Activated CD4-positive, alpha-beta T cell treated with anti-CD3 and anti-CD28 coated beads for 36 hours (primary cell): ENCODE measurements at regions not wholly inside any gene's neighbourhood (a gene's known extent, or its start where the extent isn't known, plus 50 kb on each side); places are given as distances from the start of the nearest gene placed in this dataset.

ENCODE experiments used
- ATAC-seq: fragments of 200-7000 bp; cut with Tn5 transposase; one replicate; pipeline ENCODE4 v1.10.0; 2021; ENCODE audit warnings: mild to moderate bottlenecking, moderate library complexity
- CTCF ChIA-PET: fragments of 350-600 bp; sonication (Branson Sonifier 250); formaldehyde crosslinking; loops from one replicate; lab custom pipeline; 2021; ENCODE audit warnings: antibody characterized with exemption; lab: Charles Lee
- POLR2A ChIA-PET: fragments of 350-600 bp; sonication (Branson Sonifier 250); formaldehyde crosslinking; loops from one replicate; lab custom pipeline; 2021; ENCODE audit warnings: antibody characterized with exemption, inconsistent platforms; lab: Charles Lee
- DNase-seq: peaks from one replicate; pipeline ENCODE4 v3.0.0-alpha.2; 2020
- H3K27ac Mint-ChIP-seq: one replicate; pipeline ENCODE4 v1.8.0; 2021; ENCODE audit warnings: mixed read lengths
- H3K27me3 Mint-ChIP-seq: one replicate; pipeline ENCODE4 v1.8.0; 2021; ENCODE audit warnings: mixed read lengths
- H3K36me3 Mint-ChIP-seq: one replicate; pipeline ENCODE4 v1.8.0; 2021; ENCODE audit warnings: low read depth, mixed read lengths
- H3K4me1 Mint-ChIP-seq: one replicate; pipeline ENCODE4 v1.8.0; 2021; ENCODE audit warnings: mixed read lengths
- H3K4me3 Mint-ChIP-seq: one replicate; pipeline ENCODE4 v1.8.0; 2021; ENCODE audit warnings: mild to moderate bottlenecking, moderate library complexity, mixed read lengths
- H3K9me3 Mint-ChIP-seq: one replicate; pipeline ENCODE4 v1.8.0; 2021; ENCODE audit warnings: low read depth, mixed read lengths
- intact Hi-C, 2 experiments: fragments of 100-400 bp; cut with DNase I in 1 of 2; cut with micrococcal nuclease in 1 of 2; formaldehyde crosslinking; loops; one replicate each; pipeline versions ENCODE4 v1.14.2 to v1.15.1; 2022 to 2024; cut with DNase I, micrococcal nuclease

DNA sequence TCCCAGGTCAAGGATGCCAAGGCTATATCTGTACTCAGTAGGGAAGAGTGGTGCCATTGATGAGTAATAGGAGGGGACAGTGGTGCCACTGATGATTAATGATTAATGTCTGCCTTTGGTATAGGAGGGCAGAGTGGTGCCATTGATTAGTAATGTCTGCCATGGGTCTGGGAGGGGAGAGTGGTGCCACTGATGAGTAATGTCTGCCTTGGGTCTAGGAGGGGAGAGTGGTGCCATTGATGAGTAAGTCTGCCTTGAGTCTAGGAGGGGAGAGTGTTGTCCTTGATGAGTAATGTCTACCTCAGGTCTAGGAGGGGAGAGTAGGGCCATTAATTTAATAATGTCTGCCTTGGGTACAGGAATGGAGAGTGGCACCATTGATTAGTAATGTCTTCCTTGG, 507.8 kb upstream of the EEF2KMT start:
- ChIA-PET CTCF (interaction anchor here (0.6 kb wide), 1 partner anchor 80 kb away, joined by 3 read pairs; no protein-coding TSS in a partner anchor), POLR2A (no interaction called here)
- ATAC-seq (no peak), DNase-seq (no peak)
- Mint-ChIP-seq H3K27ac (no peak overlapping the region), H3K4me3 (no peak overlapping the region), H3K27me3 (no peaks in the 10 kb centered on the region), H3K36me3 (no peaks in the 10 kb centered on the region), H3K4me1 (no peaks in the 10 kb centered on the region), H3K9me3 (peaks cover 4% of the 10 kb centered on the region)
- intact Hi-C loops = loop anchor here in 1 of 2 experiments (10.0 kb wide), 1 partner anchor 371 kb away; no protein-coding TSS in a partner anchor

DNA sequence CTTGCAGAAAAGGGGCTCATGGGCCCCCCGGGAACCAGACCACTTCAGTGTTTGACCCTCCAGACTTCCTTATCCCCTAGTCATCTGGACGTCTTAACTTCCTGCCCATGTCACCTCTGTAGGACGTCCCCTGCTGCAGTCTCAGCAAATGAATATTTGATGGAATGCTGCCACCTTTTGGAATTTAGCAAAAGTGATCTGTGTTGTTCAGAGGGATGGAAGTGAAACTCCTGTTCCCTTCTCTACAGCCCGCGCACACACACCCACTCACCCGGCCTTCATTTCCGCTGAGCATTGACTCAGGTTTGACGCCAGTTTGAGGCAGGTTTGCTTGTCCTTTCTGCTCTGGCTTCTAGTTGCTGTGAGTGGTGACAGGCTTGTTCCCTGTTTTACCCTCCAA, 507.2 kb upstream of the EEF2KMT start:
- ATAC-seq = peak; percentile 36
- H3K27ac Mint-ChIP-seq = no peak overlapping the region
- H3K4me3 Mint-ChIP-seq = no peak overlapping the region
- CTCF ChIA-PET = no interaction called here
- no peaks in the 10 kb centered on the region for H3K4me1 Mint-ChIP-seq
- intact Hi-C loops = loop anchor here in 1 of 2 experiments (10.0 kb wide), 1 partner anchor 370 kb away; no protein-coding TSS in a partner anchor
- no peaks in the 10 kb centered on the region for H3K36me3 Mint-ChIP-seq
- H3K27me3 Mint-ChIP-seq = no peaks in the 10 kb centered on the region
- H3K9me3 Mint-ChIP-seq = peaks cover 4% of the 10 kb centered on the region
- DNase-seq = peak; percentile 35
- POLR2A ChIA-PET = no interaction called here

DNA sequence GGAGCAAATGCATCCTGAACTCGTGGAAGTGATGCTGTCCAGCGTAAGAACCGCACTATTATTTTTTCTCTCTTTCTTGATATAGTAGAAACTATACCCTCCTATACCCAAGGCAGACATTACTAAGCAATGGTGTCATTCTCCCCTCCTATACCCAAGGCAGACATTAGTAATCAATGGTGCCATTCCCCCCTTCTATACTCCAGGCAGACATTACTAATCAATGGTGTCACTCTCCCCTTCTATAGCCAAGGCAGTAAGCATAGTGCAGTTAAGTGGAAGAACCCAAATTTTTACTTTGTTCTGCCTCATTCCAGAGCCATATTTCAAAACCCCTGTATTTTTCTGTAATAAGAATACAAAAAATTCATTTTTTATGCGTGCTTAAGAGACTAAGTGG, 506.2 kb upstream of the EEF2KMT start:
- H3K4me1 Mint-ChIP-seq = no peaks in the 10 kb centered on the region
- H3K9me3 Mint-ChIP-seq = peaks cover 4% of the 10 kb centered on the region
- no peaks in the 10 kb centered on the region for H3K36me3 Mint-ChIP-seq
- no peaks in the 10 kb centered on the region for H3K27me3 Mint-ChIP-seq
- POLR2A ChIA-PET = no interaction called here
- ATAC-seq (no peak), DNase-seq (no peak)
- no peak overlapping the region for H3K4me3 Mint-ChIP-seq
- H3K27ac Mint-ChIP-seq = no peak overlapping the region
- intact Hi-C loops = loop anchor here in 1 of 2 experiments (10.0 kb wide), 1 partner anchor 369 kb away; no protein-coding TSS in a partner anchor
- CTCF ChIA-PET = no interaction called here

DNA sequence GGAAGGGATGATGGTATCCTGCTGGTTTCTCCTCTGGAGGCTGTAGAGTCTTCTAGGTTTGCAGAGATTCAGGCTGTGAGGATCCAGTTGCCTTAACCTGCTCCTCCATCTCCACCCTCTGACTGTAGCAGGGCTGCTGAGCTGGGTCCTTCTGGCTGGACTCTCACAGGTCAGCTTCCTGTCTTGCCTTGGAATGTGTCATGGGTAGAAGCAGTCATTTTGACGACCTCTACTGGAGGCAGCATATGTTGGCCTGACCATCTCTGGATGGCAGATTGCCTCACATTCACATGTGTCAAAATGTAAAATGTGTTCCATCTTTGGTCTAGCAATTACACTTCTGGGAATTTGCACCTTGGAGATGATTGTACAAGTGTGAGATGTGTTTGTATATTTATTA, 504.4 kb upstream of the EEF2KMT start:
- peaks cover 4% of the 10 kb centered on the region for H3K9me3 Mint-ChIP-seq
- H3K36me3 Mint-ChIP-seq = no peaks in the 10 kb centered on the region
- DNase-seq (no peak), ATAC-seq (no peak)
- CTCF ChIA-PET = no interaction called here
- H3K27ac Mint-ChIP-seq = no peak overlapping the region
- H3K4me3 Mint-ChIP-seq = no peak overlapping the region
- H3K4me1 Mint-ChIP-seq = no peaks in the 10 kb centered on the region
- intact Hi-C loops = loop anchor here in 1 of 2 experiments (10.0 kb wide), 1 partner anchor 367 kb away; no protein-coding TSS in a partner anchor
- H3K27me3 Mint-ChIP-seq = no peaks in the 10 kb centered on the region
- POLR2A ChIA-PET = no interaction called here

DNA sequence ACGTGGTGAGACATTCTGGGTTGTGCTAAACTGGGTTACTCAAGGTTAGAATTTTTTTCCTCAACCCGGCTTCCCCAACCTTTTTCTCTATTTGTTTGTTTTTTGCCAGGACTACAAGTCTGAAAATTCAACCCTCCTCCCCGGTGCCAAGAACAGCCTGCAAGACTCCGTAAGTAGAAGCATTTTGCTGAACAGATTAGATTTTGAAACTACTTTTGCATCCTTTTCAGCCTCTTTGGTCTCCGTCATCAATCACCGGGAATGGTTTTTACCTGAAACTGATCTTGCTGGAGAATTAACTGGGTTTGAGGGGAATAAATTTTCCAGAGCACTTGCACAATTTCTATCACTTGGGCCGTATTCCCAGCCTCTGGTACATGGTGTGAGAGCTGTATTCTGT, 501.2 kb upstream of the EEF2KMT start:
- no peaks in the 10 kb centered on the region for H3K36me3 Mint-ChIP-seq
- H3K27me3 Mint-ChIP-seq = no peaks in the 10 kb centered on the region
- no peak overlapping the region for H3K4me3 Mint-ChIP-seq
- ATAC-seq = no peak
- intact Hi-C loops = no loop called here
- ChIA-PET CTCF (no interaction called here), POLR2A (no interaction called here)
- no peak overlapping the region for H3K27ac Mint-ChIP-seq
- DNase-seq = no peak
- H3K4me1 Mint-ChIP-seq = no peaks in the 10 kb centered on the region
- peaks cover 4% of the 10 kb centered on the region for H3K9me3 Mint-ChIP-seq

DNA sequence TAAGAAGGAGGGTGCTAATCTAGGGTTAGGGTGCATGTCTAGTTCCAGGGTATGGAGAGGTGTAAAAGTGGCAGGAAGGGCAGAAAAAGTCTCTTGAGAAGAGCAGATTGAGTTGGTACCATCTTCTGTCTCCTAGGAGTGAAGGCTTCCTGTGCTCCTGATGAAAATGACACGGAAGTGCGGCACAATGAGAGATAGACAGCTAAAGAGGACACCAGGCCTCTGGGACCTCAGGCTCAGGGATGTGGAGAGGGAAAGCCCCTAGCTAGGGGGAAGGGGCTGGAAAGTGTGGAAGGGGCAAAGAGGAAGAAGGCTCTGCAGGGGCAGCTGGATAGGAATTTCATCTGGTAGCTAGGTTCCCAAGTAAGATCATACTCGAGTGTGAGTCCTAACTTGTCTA, 498.3 kb upstream of the EEF2KMT start:
- ATAC-seq = no peak
- POLR2A ChIA-PET = no interaction called here
- Mint-ChIP-seq H3K9me3 (peaks cover 4% of the 10 kb centered on the region), H3K27me3 (no peaks in the 10 kb centered on the region), H3K36me3 (no peaks in the 10 kb centered on the region), H3K4me1 (no peaks in the 10 kb centered on the region), H3K4me3 (no peak overlapping the region), H3K27ac (no peak overlapping the region)
- CTCF ChIA-PET = no interaction called here
- DNase-seq = no peak
- intact Hi-C loops = no loop called here

DNA sequence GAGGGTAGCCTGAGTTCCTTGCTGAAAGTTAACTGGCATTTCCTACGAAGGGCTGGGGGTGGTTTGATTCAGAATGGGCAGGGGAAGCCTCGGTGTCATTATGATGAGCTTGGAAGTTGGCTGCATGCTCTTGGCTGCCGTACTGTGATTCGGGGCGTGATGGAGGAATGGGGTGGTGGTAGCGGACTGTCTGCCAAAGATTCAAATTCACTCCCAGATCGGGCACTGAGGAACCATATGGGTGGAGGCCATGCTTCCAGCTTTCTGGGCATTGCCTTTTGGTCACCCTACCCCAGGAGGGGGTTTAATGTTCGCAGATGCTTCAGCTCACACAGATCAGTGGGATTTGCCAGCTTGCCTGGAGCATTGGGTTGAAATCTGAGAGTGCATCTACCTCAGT, 492.8 kb upstream of the EEF2KMT start:
- no peak overlapping the region for H3K4me3 Mint-ChIP-seq
- ChIA-PET CTCF (no interaction called here), POLR2A (no interaction called here)
- ATAC-seq (no peak), DNase-seq (no peak)
- no peaks in the 10 kb centered on the region for H3K4me1 Mint-ChIP-seq
- H3K9me3 Mint-ChIP-seq = no peaks in the 10 kb centered on the region
- H3K27ac Mint-ChIP-seq = no peak overlapping the region
- no peaks in the 10 kb centered on the region for H3K27me3 Mint-ChIP-seq
- no peaks in the 10 kb centered on the region for H3K36me3 Mint-ChIP-seq
- intact Hi-C loops = no loop called here

DNA sequence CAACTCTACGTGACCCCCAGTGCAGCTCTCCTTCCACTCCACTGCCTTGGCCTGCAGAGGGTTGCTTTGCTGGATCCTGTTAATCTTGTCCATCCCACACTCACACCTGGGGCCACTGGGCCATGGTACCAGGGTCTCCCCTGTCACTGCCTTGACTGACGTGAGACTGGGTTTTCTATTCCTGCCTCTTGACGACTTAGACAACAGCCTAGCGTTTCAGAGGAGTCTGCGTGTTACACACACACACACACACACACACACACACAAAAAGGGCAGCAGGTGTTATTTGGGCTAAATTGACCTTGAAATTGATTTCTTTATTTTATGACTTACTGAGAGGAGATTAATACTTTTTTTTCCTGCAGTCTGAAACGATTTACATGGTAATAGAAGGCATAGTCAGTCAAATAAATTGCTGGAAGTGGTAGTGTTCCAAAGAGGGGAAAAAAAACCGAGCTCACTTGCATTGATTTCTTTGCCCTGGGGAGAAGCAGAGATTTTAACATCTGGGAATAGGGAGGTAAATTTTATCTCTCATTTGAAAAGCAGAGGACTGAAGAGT, 492.3 kb upstream of the EEF2KMT start:
- CTCF ChIA-PET = no interaction called here
- intact Hi-C loops = no loop called here

DNA sequence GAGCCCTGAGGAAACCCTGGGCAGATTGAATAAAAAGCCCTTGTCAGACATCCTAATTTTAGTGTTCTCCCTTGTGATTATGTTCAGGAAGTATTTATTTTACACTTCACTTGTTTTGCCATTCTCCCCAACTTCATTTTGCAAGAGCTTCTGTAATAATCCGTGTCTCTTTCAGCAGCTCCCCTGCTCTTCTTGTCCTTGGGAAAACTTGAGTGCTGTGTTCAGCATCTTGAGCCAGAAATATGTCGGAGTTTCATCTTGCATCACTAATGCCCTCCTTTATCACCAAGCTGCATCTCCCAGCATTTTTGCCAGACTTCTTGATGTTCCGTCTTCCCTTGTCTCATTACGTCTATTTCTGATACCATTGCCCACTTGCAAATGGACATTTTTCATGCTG, 486.5 kb upstream of the EEF2KMT start:
- H3K4me3 Mint-ChIP-seq = no peak overlapping the region
- POLR2A ChIA-PET = no interaction called here
- H3K9me3 Mint-ChIP-seq = no peaks in the 10 kb centered on the region

More for the DNA sequence above, 492.3 kb upstream of the EEF2KMT start:
- Mint-ChIP-seq H3K27ac (no peak overlapping the region), H3K36me3 (no peaks in the 10 kb centered on the region), H3K4me3 (no peak overlapping the region), H3K9me3 (no peaks in the 10 kb centered on the region), H3K4me1 (no peaks in the 10 kb centered on the region), H3K27me3 (peaks cover 2% of the 10 kb centered on the region)
- POLR2A ChIA-PET = no interaction called here
- ATAC-seq (no peak), DNase-seq (no peak)

DNA sequence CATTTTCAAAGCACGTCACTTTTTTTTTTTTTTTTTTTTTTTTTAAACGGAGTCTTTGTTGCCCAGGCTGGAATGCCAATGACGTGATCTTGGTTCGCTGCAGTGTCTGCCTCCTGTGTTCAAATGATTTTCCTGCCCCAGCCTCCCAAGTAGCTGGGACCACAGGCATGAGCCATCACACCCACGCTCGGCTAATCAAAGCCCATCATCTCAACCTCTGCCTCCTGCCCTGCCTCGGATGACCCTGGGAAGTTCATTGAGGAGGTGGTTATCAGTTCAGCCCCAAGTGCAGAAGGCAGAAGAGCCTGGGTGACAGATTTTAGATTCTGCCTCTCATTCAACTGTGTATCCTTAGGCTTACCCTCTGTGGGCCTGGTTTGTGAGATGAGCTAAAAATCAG, 484.9 kb upstream of the EEF2KMT start:
- intact Hi-C loops = no loop called here
- no peaks in the 10 kb centered on the region for H3K4me1 Mint-ChIP-seq
- CTCF ChIA-PET = no interaction called here
- no peak overlapping the region for H3K27ac Mint-ChIP-seq
- H3K36me3 Mint-ChIP-seq = no peaks in the 10 kb centered on the region
- POLR2A ChIA-PET = interaction anchor here (0.7 kb wide), 1 partner anchor 68 kb away, joined by 3 read pairs; no protein-coding TSS in a partner anchor
- no peak for DNase-seq
- H3K4me3 Mint-ChIP-seq = no peak overlapping the region
- no peak for ATAC-seq
- peaks cover 2% of the 10 kb centered on the region for H3K27me3 Mint-ChIP-seq
- H3K9me3 Mint-ChIP-seq = no peaks in the 10 kb centered on the region

More for the DNA sequence above, 486.5 kb upstream of the EEF2KMT start:
- intact Hi-C loops = no loop called here
- H3K4me1 Mint-ChIP-seq = no peaks in the 10 kb centered on the region
- CTCF ChIA-PET = no interaction called here
- DNase-seq = no peak
- H3K27ac Mint-ChIP-seq = no peak overlapping the region
- H3K27me3 Mint-ChIP-seq = peaks cover 2% of the 10 kb centered on the region
- ATAC-seq = no peak
- no peaks in the 10 kb centered on the region for H3K36me3 Mint-ChIP-seq

DNA sequence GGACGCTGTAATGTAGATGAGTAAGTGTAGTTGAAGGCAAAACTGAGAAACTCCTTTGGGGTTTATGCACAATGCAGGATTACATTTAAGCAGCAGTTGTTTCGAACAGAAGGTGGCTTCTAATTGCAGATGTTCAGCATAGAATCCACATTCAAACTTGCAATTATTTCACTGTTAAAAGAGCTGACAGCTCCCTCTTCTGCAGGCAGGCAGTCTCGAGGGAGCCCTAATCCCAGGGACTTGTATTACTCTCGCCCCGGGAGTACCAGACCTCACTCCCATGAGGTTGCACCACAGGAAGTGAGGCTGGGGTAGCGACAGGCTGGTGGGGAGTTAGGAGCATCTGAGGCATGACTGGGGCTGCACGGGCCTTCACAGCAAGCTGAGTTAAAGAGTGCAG, 484.3 kb upstream of the EEF2KMT start:
- Mint-ChIP-seq H3K27me3 (peaks cover 2% of the 10 kb centered on the region), H3K9me3 (no peaks in the 10 kb centered on the region), H3K4me3 (no peak overlapping the region), H3K4me1 (no peaks in the 10 kb centered on the region), H3K36me3 (no peaks in the 10 kb centered on the region), H3K27ac (no peak overlapping the region)
- DNase-seq (no peak), ATAC-seq (no peak)
- intact Hi-C loops = no loop called here
- POLR2A ChIA-PET = interaction anchor here (0.7 kb wide), 1 partner anchor 68 kb away, joined by 3 read pairs; no protein-coding TSS in a partner anchor
- CTCF ChIA-PET = no interaction called here

DNA sequence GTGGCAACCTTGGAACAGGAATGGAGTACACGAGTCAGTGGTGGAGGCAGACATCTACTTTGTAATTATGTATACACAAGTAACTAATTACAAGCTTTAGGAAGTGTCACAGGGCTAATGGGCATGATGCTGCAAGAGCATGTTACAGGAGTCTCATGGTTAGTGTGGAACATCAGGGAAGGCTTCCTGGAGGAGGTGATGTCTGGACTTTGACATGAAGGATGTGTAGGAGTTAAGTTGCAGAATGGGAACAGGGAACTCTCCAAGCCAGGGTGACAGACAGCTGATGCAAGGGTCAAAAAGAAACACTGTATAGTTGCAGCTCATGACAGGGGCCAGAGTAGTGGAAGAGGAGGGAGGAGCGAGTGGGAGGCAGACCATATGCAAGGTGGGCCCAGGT, 483.8 kb upstream of the EEF2KMT start:
- Mint-ChIP-seq H3K9me3 (no peaks in the 10 kb centered on the region), H3K27me3 (peaks cover 2% of the 10 kb centered on the region), H3K4me3 (no peak overlapping the region), H3K27ac (no peak overlapping the region), H3K4me1 (no peaks in the 10 kb centered on the region), H3K36me3 (no peaks in the 10 kb centered on the region)
- CTCF ChIA-PET = no interaction called here
- ATAC-seq = no peak
- POLR2A ChIA-PET = no interaction called here
- intact Hi-C loops = no loop called here
- no peak for DNase-seq
